Duodenal mucosa (tissue), 2 donors: ENCODE measurements at regions not wholly inside any gene's neighbourhood (a gene's known extent, or its start where the extent isn't known, plus 50 kb on each side); places are given as distances from the start of the nearest gene placed in this dataset.

ENCODE experiments used
- H3K27ac ChIP-seq: one replicate; pipeline ENCODE4 v1.7.0; 2013; ENCODE audit warnings: low read depth, low read length
- H3K27me3 ChIP-seq, 2 donors: one replicate each; pipeline ENCODE4 v1.7.0; 2013; ENCODE audit warnings: low read length in 2 of 2, control low read depth in 1 of 2; ENCODE audit not compliant: insufficient read depth in 2 of 2, control insufficient read depth in 1 of 2
- H3K36me3 ChIP-seq, 2 donors: one replicate each; pipeline ENCODE4 v1.7.0; 2013; ENCODE audit warnings: low read length in 2 of 2, control low read depth in 1 of 2; ENCODE audit not compliant: insufficient read depth in 2 of 2, control insufficient read depth in 1 of 2
- H3K4me1 ChIP-seq, 2 donors: one replicate each; pipeline ENCODE4 v1.7.0; 2013; ENCODE audit warnings: low read length in 2 of 2, control low read depth in 1 of 2; ENCODE audit not compliant: insufficient read depth in 2 of 2, control insufficient read depth in 1 of 2
- H3K4me3 ChIP-seq, 2 donors: one replicate each; pipeline ENCODE4 v1.7.0; 2013; ENCODE audit warnings: low read length in 2 of 2, low read depth in 1 of 2
- H3K9ac ChIP-seq, 2 donors: one replicate each; pipeline ENCODE4 v1.7.0; 2013; ENCODE audit warnings: low read length in 2 of 2, low read depth in 1 of 2
- H3K9me3 ChIP-seq, 2 donors: one replicate each; pipeline ENCODE4 v1.7.0; 2013; ENCODE audit warnings: low read length in 2 of 2, control low read depth in 1 of 2; ENCODE audit not compliant: control insufficient read depth in 1 of 2

DNA sequence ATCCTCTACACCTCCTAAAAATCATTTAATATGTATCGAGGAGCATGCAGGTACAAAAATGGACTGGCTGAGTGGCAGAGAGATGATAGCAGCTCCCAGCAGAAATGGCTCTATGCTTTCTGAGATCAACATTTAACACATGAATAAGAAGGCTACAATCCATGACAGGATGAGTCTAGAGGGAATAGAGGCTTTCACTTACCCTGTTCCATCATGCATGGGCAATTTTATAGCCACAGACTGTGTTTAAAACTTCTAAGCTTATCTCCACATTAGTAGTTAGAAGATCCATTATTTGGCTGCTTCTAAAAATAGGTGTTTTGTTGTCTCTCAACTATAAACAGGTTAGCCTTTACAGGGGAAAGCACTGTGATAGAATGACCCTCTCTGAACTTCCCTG, 149.1 kb upstream of the ARHGAP28 start:
- H3K9me3 ChIP-seq, result peaks cover 0 to 2% of the 10 kb centered on the region in 2 donors
- no peaks in the 10 kb centered on the region for H3K36me3 ChIP-seq
- H3K4me3 ChIP-seq, result no peak overlapping the region
- no peaks in the 10 kb centered on the region for H3K4me1 ChIP-seq
- H3K9ac ChIP-seq, result no peak overlapping the region
- no peaks in the 10 kb centered on the region for H3K27me3 ChIP-seq
- H3K27ac ChIP-seq, result no peak overlapping the region

DNA sequence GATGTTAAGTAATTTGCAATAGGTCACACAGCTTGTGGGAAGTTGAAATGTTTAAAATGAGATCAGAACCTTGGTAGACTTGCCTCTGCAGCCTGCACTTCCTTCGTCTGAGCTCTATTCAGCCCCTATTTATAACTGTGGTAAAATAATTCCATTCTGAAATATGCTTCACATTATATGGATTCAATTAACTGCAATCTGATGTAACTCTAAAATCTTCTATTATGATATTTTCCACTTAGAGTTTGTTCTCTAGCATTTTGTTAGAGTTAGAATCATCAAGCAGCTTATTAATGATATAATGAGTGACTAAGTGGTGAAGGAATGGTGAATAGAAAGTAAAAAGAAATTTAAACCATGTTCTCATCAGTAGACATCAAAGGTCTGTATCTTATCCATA, 139.6 kb upstream of the ARHGAP28 start:
- Histone ChIP-seq H3K9ac (no peak overlapping the region), H3K4me3 (no peak overlapping the region), H3K36me3 (no peaks in the 10 kb centered on the region), H3K27ac (no peak overlapping the region), H3K27me3 (no peaks in the 10 kb centered on the region), H3K4me1 (no peaks in the 10 kb centered on the region), H3K9me3 (no peaks in the 10 kb centered on the region)

DNA sequence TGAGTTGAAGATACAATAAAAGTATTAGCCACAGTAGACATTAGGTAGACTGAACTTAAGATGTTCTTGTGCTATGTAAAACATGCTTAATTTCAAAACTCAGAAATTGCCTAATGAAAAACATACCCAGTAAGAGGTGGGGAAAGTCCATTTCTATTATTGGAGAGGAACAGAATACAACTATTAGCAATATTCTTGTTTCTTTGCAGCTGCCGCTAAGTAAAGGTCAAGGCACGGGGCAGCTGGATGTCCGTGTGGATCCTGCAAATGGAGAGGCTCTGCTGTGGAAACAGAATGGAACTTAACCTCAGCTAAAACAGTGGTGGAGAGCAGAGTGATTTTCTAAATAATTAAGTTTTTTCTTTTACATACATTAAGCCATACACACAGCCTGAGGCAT, 139.2 kb upstream of the ARHGAP28 start:
- no peak overlapping the region for H3K4me3 ChIP-seq
- H3K9ac ChIP-seq, result no peak overlapping the region
- no peak overlapping the region for H3K27ac ChIP-seq
- H3K9me3 ChIP-seq, result no peaks in the 10 kb centered on the region
- no peaks in the 10 kb centered on the region for H3K36me3 ChIP-seq
- H3K4me1 ChIP-seq, result no peaks in the 10 kb centered on the region
- H3K27me3 ChIP-seq, result no peaks in the 10 kb centered on the region

DNA sequence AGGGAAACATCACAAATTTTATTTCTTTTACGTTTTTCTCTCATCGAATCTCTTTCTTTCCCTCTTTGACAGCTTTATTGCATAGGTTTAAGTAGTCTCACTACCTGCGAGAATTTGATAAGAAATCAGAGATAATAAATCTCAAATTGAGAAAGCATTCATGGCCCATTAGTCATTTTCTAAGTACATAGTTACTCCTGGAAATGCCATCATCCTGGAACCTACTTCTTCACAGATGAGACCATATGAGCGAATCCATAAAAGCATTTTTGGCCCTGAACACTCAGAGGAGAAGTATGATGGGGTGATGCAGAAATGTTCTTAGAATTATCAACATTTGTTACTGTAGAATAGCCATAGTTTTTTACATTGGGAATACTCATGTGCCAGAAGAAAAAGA, 138.0 kb upstream of the ARHGAP28 start:
- Histone ChIP-seq H3K27me3 (no peaks in the 10 kb centered on the region), H3K27ac (no peak overlapping the region), H3K9ac (no peak overlapping the region), H3K36me3 (no peaks in the 10 kb centered on the region), H3K4me3 (no peak overlapping the region), H3K9me3 (no peaks in the 10 kb centered on the region), H3K4me1 (no peaks in the 10 kb centered on the region)

GRCh38 chr18:6592522-6592921, 137.0 kb upstream of the ARHGAP28 start:
- Histone ChIP-seq H3K27ac (no peak overlapping the region), H3K9ac (no peak overlapping the region), H3K36me3 (no peaks in the 10 kb centered on the region), H3K4me3 (no peak overlapping the region), H3K27me3 (no peaks in the 10 kb centered on the region), H3K9me3 (no peaks in the 10 kb centered on the region), H3K4me1 (no peaks in the 10 kb centered on the region)

DNA sequence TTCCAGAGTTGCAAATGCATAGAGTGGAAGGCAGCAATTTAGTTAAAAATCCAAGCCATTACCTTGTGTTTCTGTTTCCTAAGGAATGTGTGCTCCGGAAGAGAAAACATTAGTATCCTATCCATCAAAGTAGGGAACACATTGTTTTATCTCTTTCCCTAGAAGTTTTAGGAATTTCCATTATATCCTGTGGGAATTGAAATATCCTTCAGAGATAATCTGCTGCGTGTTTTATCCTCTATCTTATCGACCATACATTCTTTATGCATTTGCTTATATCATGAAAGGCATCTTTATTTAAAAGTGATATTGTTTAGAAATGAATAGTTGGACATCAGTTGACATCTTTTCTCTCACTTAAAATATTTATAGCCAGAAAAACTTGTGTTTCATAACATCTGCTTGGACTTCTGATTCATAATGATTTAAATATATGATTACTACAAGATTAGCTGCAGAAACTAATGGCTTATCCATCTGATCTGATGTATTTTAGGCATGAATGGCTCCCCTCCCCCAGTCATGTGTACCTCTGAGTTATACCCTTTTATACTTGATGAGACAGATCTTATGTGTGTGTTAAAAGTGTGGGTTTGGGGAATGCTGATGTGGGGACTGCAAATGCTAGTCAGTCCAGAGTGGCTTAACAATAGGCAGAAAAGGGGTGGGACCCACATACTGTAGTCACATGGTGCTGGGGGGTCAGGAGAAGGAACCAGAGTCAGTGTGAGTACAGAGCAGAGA, 136.2 kb upstream of the ARHGAP28 start:
- H3K9ac ChIP-seq, result no peak overlapping the region
- no peaks in the 10 kb centered on the region for H3K27me3 ChIP-seq
- H3K36me3 ChIP-seq, result no peaks in the 10 kb centered on the region
- no peak overlapping the region for H3K4me3 ChIP-seq
- H3K4me1 ChIP-seq, result no peaks in the 10 kb centered on the region
- no peak overlapping the region for H3K27ac ChIP-seq
- H3K9me3 ChIP-seq, result no peaks in the 10 kb centered on the region

GRCh38 chr18:6595666-6596065, 133.8 kb upstream of the ARHGAP28 start:
- Histone ChIP-seq H3K27me3 (no peaks in the 10 kb centered on the region), H3K9me3 (no peaks in the 10 kb centered on the region), H3K9ac (no peak overlapping the region), H3K27ac (no peak overlapping the region), H3K4me3 (no peak overlapping the region), H3K36me3 (no peaks in the 10 kb centered on the region), H3K4me1 (no peaks in the 10 kb centered on the region)

DNA sequence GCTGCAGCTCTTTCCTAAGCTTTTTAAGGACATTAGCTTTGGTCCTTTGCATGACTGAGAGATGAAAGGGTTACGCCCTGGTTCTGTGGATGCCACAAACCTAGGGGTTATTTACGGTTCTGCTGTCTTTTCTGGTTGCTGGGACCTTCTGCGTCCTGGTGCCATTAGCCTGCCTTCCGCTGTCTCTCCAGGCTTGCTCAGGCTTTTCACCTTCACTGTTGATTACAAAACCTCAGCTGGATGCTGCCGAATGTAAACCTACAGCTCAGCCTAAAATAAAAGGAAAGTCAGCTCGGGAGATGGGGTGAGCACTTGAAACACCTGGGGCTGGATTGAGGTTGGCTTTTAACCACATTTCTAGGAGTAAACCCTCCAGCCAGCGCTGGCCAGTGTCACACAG, 130.9 kb upstream of the ARHGAP28 start:
- Histone ChIP-seq H3K4me3 (no peak overlapping the region), H3K36me3 (no peaks in the 10 kb centered on the region), H3K4me1 (no peaks in the 10 kb centered on the region), H3K9me3 (no peaks in the 10 kb centered on the region), H3K9ac (no peak overlapping the region), H3K27ac (no peak overlapping the region), H3K27me3 (no peaks in the 10 kb centered on the region)

GRCh38 chr18:6600667-6601167, 128.8 kb upstream of the ARHGAP28 start:
- Histone ChIP-seq H3K9ac (no peak overlapping the region), H3K27me3 (no peaks in the 10 kb centered on the region), H3K27ac (no peak overlapping the region), H3K9me3 (no peaks in the 10 kb centered on the region), H3K36me3 (no peaks in the 10 kb centered on the region), H3K4me3 (no peak overlapping the region), H3K4me1 (no peaks in the 10 kb centered on the region)

- H3K36me3 ChIP-seq, result no peaks in the 10 kb centered on the region
- H3K4me3 ChIP-seq, result no peak overlapping the region
- H3K4me1 ChIP-seq, result no peaks in the 10 kb centered on the region
- no peaks in the 10 kb centered on the region for H3K9me3 ChIP-seq
- H3K27me3 ChIP-seq, result no peaks in the 10 kb centered on the region
- H3K9ac ChIP-seq, result no peak overlapping the region
- H3K27ac ChIP-seq, result no peak overlapping the region
These were observed 128.3 kb upstream of the ARHGAP28 start for GRCh38 chr18:6601241-6601640.
